HEK293 (cell line): ENCODE measurements at regions not wholly inside any gene's neighbourhood (a gene's known extent, or its start where the extent isn't known, plus 50 kb on each side); places are given as distances from the start of the nearest gene placed in this dataset.
"Not testable (repeated sequence)": the region's sequence is repeated elsewhere in the genome, so short reads cannot be mapped to it uniquely, and the experiment has no call there.

Experiments used
- CTCF ChIA-PET: fragments of 350-600 bp; formaldehyde crosslinking; extraction: SDS; loops from one replicate; lab custom pipeline; 2021; ENCODE audit warnings: antibody characterized with exemption; lab: Yijun Ruan, JAX
- POLR2A ChIA-PET: fragments of 300-600 bp; formaldehyde crosslinking; extraction: SDS; loops from one replicate; lab custom pipeline; 2020; ENCODE audit warnings: antibody characterized with exemption, inconsistent platforms; lab: Yijun Ruan, JAX
- H3K27ac ChIP-seq: fragments of 200-500 bp; sonication (Bioruptor generic); 2 replicates; pipeline ENCODE4 v1.5.1; 2014; ENCODE audit warnings: low read depth, low read length, control low read depth, inconsistent platforms; ENCODE audit errors: extremely low read depth
- H3K36me3 ChIP-seq, 2 experiments: fragments of 200-500 bp in 1 of 2; sonication (Bioruptor generic) in 1 of 2; 1 replicate in 1 of 2; 2 replicates in 1 of 2; pipeline ENCODE4 v1.5.1; 2014 to 2017; ENCODE audit warnings: inconsistent platforms in 2 of 2, low read length in 2 of 2; ENCODE audit not compliant: control insufficient read depth in 2 of 2, insufficient read depth in 1 of 2
- H3K4me1 ChIP-seq: fragments of 200-500 bp; sonication (Bioruptor generic); 2 replicates; pipeline ENCODE4 v1.5.1; 2014; ENCODE audit warnings: mild to moderate bottlenecking, low read length, inconsistent platforms; ENCODE audit not compliant: control insufficient read depth, insufficient read depth
- H3K4me3 ChIP-seq: 2 replicates; pipeline ENCODE4 v1.5.1; 2011; ENCODE audit warnings: low read depth, mild to moderate bottlenecking, control low read depth, low read length, moderate library complexity
- H3K9me3 ChIP-seq: fragments of 200-500 bp; sonication (Bioruptor generic); 2 replicates; pipeline ENCODE4 v1.5.1; 2014; ENCODE audit warnings: low read depth, low read length, inconsistent platforms; ENCODE audit not compliant: control insufficient read depth, insufficient read depth
- BCL11B ChIP-seq: fragments of 450-650 bp; formaldehyde crosslinking; IDR thresholded peaks from 2 replicates; pipeline ENCODE4 v1.5.1; 2016; ENCODE audit warnings: low read depth, missing biosample characterization, missing genetic modification characterization
- GFI1B ChIP-seq: fragments of 450-650 bp; formaldehyde crosslinking; IDR thresholded peaks from 2 replicates; pipeline ENCODE4 v1.5.1; 2016; ENCODE audit warnings: missing biosample characterization, missing genetic modification characterization
- HOXA7 ChIP-seq: sonication (generic); formaldehyde crosslinking; IDR thresholded peaks from 2 replicates; pipeline ENCODE4 v1.8.1; 2022; ENCODE audit warnings: missing genetic modification reagents, borderline replicate concordance
- HOXC10 ChIP-seq: sonication (generic); formaldehyde crosslinking; IDR thresholded peaks from 2 replicates; pipeline ENCODE4 v1.8.1; 2023; ENCODE audit warnings: mild to moderate bottlenecking, missing genetic modification reagents
- IKZF3 ChIP-seq: fragments of 450-650 bp; IDR thresholded peaks from 2 replicates; pipeline ENCODE4 v1.5.0; 2018; ENCODE audit warnings: missing biosample characterization, mild to moderate bottlenecking, missing genetic modification characterization, moderate library complexity
- REPIN1 ChIP-seq: fragments of 450-650 bp; formaldehyde crosslinking; IDR thresholded peaks from 2 replicates; pipeline ENCODE4 v1.5.1; 2017; ENCODE audit warnings: missing biosample characterization, missing genetic modification characterization, low read depth
- SP3 ChIP-seq: fragments of 450-650 bp; formaldehyde crosslinking; IDR thresholded peaks from 2 replicates; pipeline ENCODE4 v1.5.1; 2016; ENCODE audit warnings: missing biosample characterization, missing genetic modification characterization
- TCF7L2 ChIP-seq: IDR thresholded peaks from 2 replicates; pipeline ENCODE4 v1.6.1; 2011; ENCODE audit warnings: low read depth, mild to moderate bottlenecking, inconsistent platforms, low read length, moderate library complexity, borderline replicate concordance
- WT1 ChIP-seq: fragments of 450-650 bp; formaldehyde crosslinking; IDR thresholded peaks from 2 replicates; pipeline ENCODE4 v1.5.1; 2016; ENCODE audit warnings: missing biosample characterization, missing genetic modification characterization
- ZBTB7A ChIP-seq: fragments of 450-650 bp; formaldehyde crosslinking; IDR thresholded peaks from 2 replicates; pipeline ENCODE4 v1.5.1; 2016; ENCODE audit warnings: low read depth, missing biosample characterization, missing genetic modification characterization
- ZFP3 ChIP-seq: fragments of 450-650 bp; formaldehyde crosslinking; IDR thresholded peaks from 2 replicates; pipeline ENCODE4 v1.5.1; 2016; ENCODE audit warnings: low read depth, missing biosample characterization, missing genetic modification characterization
- ZFP37 ChIP-seq: fragments of 450-650 bp; formaldehyde crosslinking; IDR thresholded peaks from 2 replicates; pipeline ENCODE4 v1.5.1; 2016; ENCODE audit warnings: missing biosample characterization, missing genetic modification characterization
- ZNF280C ChIP-seq: fragments of 450-650 bp; formaldehyde crosslinking; IDR thresholded peaks from 2 replicates; pipeline ENCODE4 v1.5.1; 2016; ENCODE audit warnings: missing biosample characterization, missing genetic modification characterization
- ZNF341 ChIP-seq: fragments of 450-650 bp; formaldehyde crosslinking; IDR thresholded peaks from 2 replicates; pipeline ENCODE4; 2016; ENCODE audit warnings: low read depth, missing biosample characterization, missing genetic modification characterization
- ZNF362 ChIP-seq: fragments of 450-650 bp; formaldehyde crosslinking; IDR thresholded peaks from 2 replicates; pipeline ENCODE4 v1.5.1; 2016; ENCODE audit warnings: missing biosample characterization, missing genetic modification characterization
- ZNF391 ChIP-seq: fragments of 450-650 bp; formaldehyde crosslinking; IDR thresholded peaks from 2 replicates; pipeline ENCODE4 v1.5.1; 2016; ENCODE audit warnings: low read depth, missing biosample characterization, missing genetic modification characterization, borderline replicate concordance
- ZNF692 ChIP-seq: fragments of 450-650 bp; formaldehyde crosslinking; IDR thresholded peaks from 2 replicates; pipeline ENCODE4 v1.5.1; 2016; ENCODE audit warnings: missing biosample characterization, missing genetic modification characterization
- ZNF777 ChIP-seq: fragments of 450-650 bp; formaldehyde crosslinking; IDR thresholded peaks from 2 replicates; pipeline ENCODE4 v1.5.1; 2017; ENCODE audit warnings: missing biosample characterization, missing genetic modification characterization, borderline replicate concordance
- ZNF830 ChIP-seq: fragments of 450-650 bp; IDR thresholded peaks from 2 replicates; pipeline ENCODE4 v1.5.0; 2018; ENCODE audit warnings: missing biosample characterization, missing genetic modification characterization, low read depth, mild to moderate bottlenecking, moderate library complexity
- ZSCAN18 ChIP-seq: fragments of 450-650 bp; formaldehyde crosslinking; IDR thresholded peaks from 2 replicates; pipeline ENCODE4 v1.5.1; 2016; ENCODE audit warnings: missing biosample characterization, missing genetic modification characterization
- ZSCAN4 ChIP-seq: fragments of 450-650 bp; formaldehyde crosslinking; IDR thresholded peaks from 2 replicates; pipeline ENCODE4 v1.5.1; 2017; ENCODE audit warnings: missing biosample characterization, missing genetic modification characterization
- ZSCAN5A ChIP-seq: fragments of 450-650 bp; formaldehyde crosslinking; IDR thresholded peaks from 2 replicates; pipeline ENCODE4 v1.5.1; 2016; ENCODE audit warnings: missing biosample characterization, missing genetic modification characterization

- TF ChIP-seq IKZF3 (tag by site-specific recombination): no peak
- no peak for TF ChIP-seq BCL11B (tag by site-specific recombination)
- TF ChIP-seq TCF7L2: no peak
- TF ChIP-seq ZNF341 (tag by site-specific recombination): no peak
- no peak for TF ChIP-seq ZBTB7A (tag by site-specific recombination)
- TF ChIP-seq GFI1B (tag by site-specific recombination): no peak
- Histone ChIP-seq H3K4me1 (no peaks in the 10 kb centered on the region), H3K4me3 (no peak overlapping the region), H3K36me3 (no peaks in the 10 kb centered on the region), H3K27ac (no peak overlapping the region), H3K9me3 (no peaks in the 10 kb centered on the region)
- CTCF ChIA-PET: no interaction called here
- POLR2A ChIA-PET: no interaction called here
These were observed 958.0 kb upstream of the CNTN5 start for GRCh38 chr11:98062714-98063113.

GRCh38 chr11:98068251-98068650 lies 952.5 kb upstream of the CNTN5 start:
- H3K4me3 ChIP-seq: no peak overlapping the region
- H3K4me1 ChIP-seq: no peaks in the 10 kb centered on the region
- CTCF ChIA-PET: no interaction called here
- no peak for TF ChIP-seq ZFP37
- TF ChIP-seq ZSCAN4 (tag by site-specific recombination): no peak
- no peak for TF ChIP-seq SP3 (tag by site-specific recombination)
- no peak for TF ChIP-seq ZNF830 (tag by site-specific recombination)
- no peak for TF ChIP-seq REPIN1 (tag by site-specific recombination)
- no peak for TF ChIP-seq ZFP3 (tag by site-specific recombination)
- no peak for TF ChIP-seq ZNF777
- TF ChIP-seq ZSCAN18 (tag by site-specific recombination): no peak
- TF ChIP-seq ZNF391 (tag by site-specific recombination): no peak
- TF ChIP-seq ZNF692 (tag by site-specific recombination): no peak
- no peak for TF ChIP-seq HOXA7 (CRISPR knock-in tag)
- no peak for TF ChIP-seq ZSCAN5A (tag by site-specific recombination)
- no peak for TF ChIP-seq WT1 (tag by site-specific recombination)
- no peak for TF ChIP-seq HOXC10 (CRISPR knock-in tag)
- TF ChIP-seq ZNF280C (tag by site-specific recombination): no peak
- no peak for TF ChIP-seq ZNF362 (tag by site-specific recombination)
- H3K36me3 ChIP-seq: no peaks in the 10 kb centered on the region
- H3K27ac ChIP-seq: no peak overlapping the region
- POLR2A ChIA-PET: no interaction called here
- no peaks in the 10 kb centered on the region for H3K9me3 ChIP-seq

GRCh38 chr11:98069147-98069546 lies 951.6 kb upstream of the CNTN5 start:
- H3K36me3 ChIP-seq, H3K27ac ChIP-seq, CTCF ChIA-PET, H3K4me1 ChIP-seq, POLR2A ChIA-PET, H3K9me3 ChIP-seq, H3K4me3 ChIP-seq: not testable (repeated sequence)
